HG02588 (cell line): ENCODE measurements at regions not wholly inside any gene's neighbourhood (a gene's known extent, or its start where the extent isn't known, plus 50 kb on each side); places are given as distances from the start of the nearest gene placed in this dataset.

Experiments used
- ATAC-seq: cut with Tn5 transposase; IDR thresholded peaks from one replicate; pipeline ENCODE4 v1.9.1; 2021; ENCODE audit warnings: mild to moderate bottlenecking, moderate library complexity; ENCODE audit not compliant: unreplicated experiment

- no peak for ATAC-seq
Measured at GRCh38 chr21:25054689-25055088, 552.6 kb downstream of the MRPL39 start.

- ATAC-seq = peak; percentile 85
Measured at GRCh38 chr21:25039461-25040380, 567.6 kb downstream of the MRPL39 start.

GRCh38 chr21:25036775-25037174 lies 570.5 kb downstream of the MRPL39 start:
- ATAC-seq = no peak

GRCh38 chr21:25031750-25032149 lies 575.5 kb downstream of the MRPL39 start:
- no peak for ATAC-seq

- ATAC-seq = no peak
Measured at GRCh38 chr21:25029580-25029979, 577.7 kb downstream of the MRPL39 start.

GRCh38 chr21:25025596-25025995 lies 581.7 kb downstream of the MRPL39 start:
- ATAC-seq = no peak

GRCh38 chr21:25024639-25025038 lies 582.6 kb downstream of the MRPL39 start:
- ATAC-seq = no peak

- ATAC-seq = no peak
Measured at GRCh38 chr21:25005388-25005787, 601.9 kb downstream of the MRPL39 start.

GRCh38 chr21:25002676-25003075 lies 604.6 kb downstream of the MRPL39 start:
- no peak for ATAC-seq

- ATAC-seq = no peak
Measured at GRCh38 chr21:24995216-24995615, 612.1 kb downstream of the MRPL39 start.

- no peak for ATAC-seq
Measured at GRCh38 chr21:24994717-24995116, 612.6 kb downstream of the MRPL39 start.

- no peak for ATAC-seq
Measured at GRCh38 chr21:24989516-24989915, 617.8 kb downstream of the MRPL39 start.

GRCh38 chr21:24988941-24989340 lies 618.3 kb downstream of the MRPL39 start:
- ATAC-seq = no peak

GRCh38 chr21:24976238-24976637 lies 631.0 kb downstream of the MRPL39 start:
- ATAC-seq = no peak

- no peak for ATAC-seq
Measured at GRCh38 chr21:24969068-24969467, 638.2 kb downstream of the MRPL39 start.

- ATAC-seq = peak; percentile 91
Measured at GRCh38 chr21:24955275-24955961, 651.9 kb downstream of the MRPL39 start.

GRCh38 chr21:24948186-24948585 lies 659.1 kb downstream of the MRPL39 start:
- no peak for ATAC-seq

- ATAC-seq = no peak
Measured at GRCh38 chr21:24945910-24946309, 661.4 kb downstream of the MRPL39 start.

- ATAC-seq = no peak
Measured at GRCh38 chr21:24941316-24942185, 665.7 kb downstream of the MRPL39 start.

GRCh38 chr21:24939291-24939690 lies 668.0 kb downstream of the MRPL39 start:
- no peak for ATAC-seq

- ATAC-seq = no peak
Measured at GRCh38 chr21:24938573-24938972, 668.7 kb downstream of the MRPL39 start.
